Fibroblast of villous mesenchyme (primary cell): ENCODE measurements at regions not wholly inside any gene's neighbourhood (a gene's known extent, or its start where the extent isn't known, plus 50 kb on each side); places are given as distances from the start of the nearest gene placed in this dataset.

Experiments
- DNase-seq: peaks from one replicate; pipeline ENCODE4 v3.0.0-alpha.2; 2010; ENCODE audit warnings: low read depth
- H3K4me3 ChIP-seq: 2 replicates; pipeline ENCODE4 v1.5.1; 2011; ENCODE audit warnings: low read depth, mild to moderate bottlenecking, low read length
- CTCF ChIP-seq: IDR thresholded peaks from 2 replicates; pipeline ENCODE4 v1.5.1; 2012; ENCODE audit warnings: low read depth, mild to moderate bottlenecking, low read length; ENCODE audit not compliant: insufficient read depth

GRCh38 chr11:29755474-29755873 is 261.4 kb downstream of the KCNA4 start:
- no peak for TF ChIP-seq CTCF
- H3K4me3 ChIP-seq: no peak overlapping the region
- no peak for DNase-seq

- DNase-seq: no peak
Observed at GRCh38 chr11:29751618-29752017, 265.2 kb downstream of the KCNA4 start.

GRCh38 chr11:29750392-29750791 is 266.4 kb downstream of the KCNA4 start:
- TF ChIP-seq CTCF: no peak
- no peak for DNase-seq
- no peak overlapping the region for H3K4me3 ChIP-seq

More at GRCh38 chr11:29751618-29752017, 265.2 kb downstream of the KCNA4 start:
- H3K4me3 ChIP-seq: no peak overlapping the region
- no peak for TF ChIP-seq CTCF

- H3K4me3 ChIP-seq: no peak overlapping the region
- TF ChIP-seq CTCF: no peak
- DNase-seq: no peak
Observed at GRCh38 chr11:29734287-29734686, 282.5 kb downstream of the KCNA4 start.

GRCh38 chr11:29713831-29714320 is 303.0 kb downstream of the KCNA4 start:
- TF ChIP-seq CTCF: no peak
- no peak overlapping the region for H3K4me3 ChIP-seq
- no peak for DNase-seq

GRCh38 chr11:29712616-29713015 is 304.2 kb downstream of the KCNA4 start:
- no peak for TF ChIP-seq CTCF

GRCh38 chr11:29707924-29708323 is 308.9 kb downstream of the KCNA4 start:
- TF ChIP-seq CTCF: no peak
- H3K4me3 ChIP-seq: no peak overlapping the region
- DNase-seq: no peak

More at GRCh38 chr11:29712616-29713015, 304.2 kb downstream of the KCNA4 start:
- no peak overlapping the region for H3K4me3 ChIP-seq
- DNase-seq: no peak
